ENCODE measurements at regions not wholly inside any gene's neighbourhood (a gene's known extent, or its start where the extent isn't known, plus 50 kb on each side); places are given as distances from the start of the nearest gene placed in this dataset.

GRCh38 chr11:129610545-129610944, 205.1 kb upstream of the TMEM45B start:
- H3K27ac ChIP-seq (ENCODE audit: low read length), result no peak overlapping the region
- no peaks in the 10 kb centered on the region for H3K9me3 ChIP-seq (ENCODE audit: control insufficient read depth, insufficient read depth, low read depth, low read length)
- H3K27me3 ChIP-seq (ENCODE audit: control insufficient read depth, insufficient read depth, low read length), result no peaks in the 10 kb centered on the region
- ATAC-seq (no peak), DNase-seq (ENCODE audit: low read depth, low spot score) (no peak)
- H3K4me3 ChIP-seq (ENCODE audit: low read depth in 2 of 2, low read length in 2 of 2), result no peak overlapping the region
- in situ Hi-C loops (cut with HindIII; ENCODE audit: low pct_unique_long_range_greater_than_20kb, low sequenced_read_pairs), result no loop called here
- BruUV-seq (replicated peaks), result no TSS peak
- H3K36me3 ChIP-seq (ENCODE audit: control insufficient read depth, insufficient read depth, low read length), result no peaks in the 10 kb centered on the region
- POLR2A ChIA-PET, result no interaction called here
- intact Hi-C loops (cut with micrococcal nuclease; ENCODE audit: unreplicated experiment), result no loop called here
- H3K4me1 ChIP-seq (ENCODE audit: control insufficient read depth, insufficient read depth, low read length), result peaks cover 10% of the 10 kb centered on the region
- CTCF ChIA-PET, result interaction anchor here (0.8 kb wide), 1 partner anchor 1384 kb away, joined by 3 read pairs; no protein-coding TSS in a partner anchor
- TF ChIP-seq REST (IDR thresholded peaks at IDR 0.05; ENCODE audit: insufficient read depth in 1 of 2, low read depth in 2 of 2, low read length in 1 of 2), result no peak
- TF ChIP-seq, protein P1, sequence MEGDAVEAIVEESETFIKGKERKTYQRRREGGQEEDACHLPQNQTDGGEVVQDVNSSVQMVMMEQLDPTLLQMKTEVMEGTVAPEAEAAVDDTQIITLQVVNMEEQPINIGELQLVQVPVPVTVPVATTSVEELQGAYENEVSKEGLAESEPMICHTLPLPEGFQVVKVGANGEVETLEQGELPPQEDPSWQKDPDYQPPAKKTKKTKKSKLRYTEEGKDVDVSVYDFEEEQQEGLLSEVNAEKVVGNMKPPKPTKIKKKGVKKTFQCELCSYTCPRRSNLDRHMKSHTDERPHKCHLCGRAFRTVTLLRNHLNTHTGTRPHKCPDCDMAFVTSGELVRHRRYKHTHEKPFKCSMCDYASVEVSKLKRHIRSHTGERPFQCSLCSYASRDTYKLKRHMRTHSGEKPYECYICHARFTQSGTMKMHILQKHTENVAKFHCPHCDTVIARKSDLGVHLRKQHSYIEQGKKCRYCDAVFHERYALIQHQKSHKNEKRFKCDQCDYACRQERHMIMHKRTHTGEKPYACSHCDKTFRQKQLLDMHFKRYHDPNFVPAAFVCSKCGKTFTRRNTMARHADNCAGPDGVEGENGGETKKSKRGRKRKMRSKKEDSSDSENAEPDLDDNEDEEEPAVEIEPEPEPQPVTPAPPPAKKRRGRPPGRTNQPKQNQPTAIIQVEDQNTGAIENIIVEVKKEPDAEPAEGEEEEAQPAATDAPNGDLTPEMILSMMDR (IDR thresholded peaks at IDR 0.05), result no peak
- no peak for TF ChIP-seq POLR2AphosphoS5 (IDR thresholded peaks at IDR 0.05; ENCODE audit: low read depth, low read length)
- no peak for TF ChIP-seq SIN3A (IDR thresholded peaks at IDR 0.05; ENCODE audit: borderline replicate concordance, insufficient read depth, low read depth, low read length)

DNA sequence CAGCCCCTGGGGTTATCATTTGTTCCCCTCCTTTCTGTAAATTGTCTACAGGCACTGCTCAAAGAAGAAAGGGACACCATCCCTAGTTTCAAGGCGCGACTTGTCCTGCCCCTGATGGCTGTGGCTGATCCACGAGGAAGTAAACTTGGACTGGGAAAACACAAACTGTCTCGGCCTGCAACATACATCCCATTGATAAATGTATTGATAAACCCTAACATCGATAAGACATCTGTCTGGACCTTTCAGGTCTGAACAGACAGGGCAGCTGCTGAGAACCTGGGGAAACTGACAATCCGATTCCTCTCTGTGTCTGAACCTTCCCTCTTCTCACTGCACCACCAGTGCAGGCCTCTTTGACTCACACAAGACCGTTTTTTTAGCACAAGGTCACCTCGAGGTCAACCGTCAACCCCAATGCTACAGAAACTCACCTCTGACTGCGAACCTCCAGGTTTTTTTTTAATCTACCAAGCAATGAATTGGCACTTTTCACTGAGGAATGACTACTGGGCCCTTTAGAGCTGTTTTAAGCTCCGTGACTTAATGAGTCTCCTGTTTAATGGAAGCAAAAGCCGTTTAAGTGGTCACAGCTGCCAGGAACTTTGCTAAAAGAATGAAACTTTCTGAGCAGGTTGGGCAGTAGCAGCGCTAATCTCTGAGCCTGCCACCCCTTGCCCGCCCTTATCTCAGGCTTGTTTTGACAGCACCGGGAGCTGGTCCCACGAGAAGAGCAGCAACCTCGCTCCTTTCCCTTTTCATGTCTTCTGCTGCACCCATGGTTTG, 203.8 kb upstream of the TMEM45B start:
- Histone ChIP-seq H3K36me3 (ENCODE audit: control insufficient read depth, insufficient read depth, low read length) (no peaks in the 10 kb centered on the region), H3K27ac (ENCODE audit: low read length) (no peak overlapping the region), H3K4me1 (ENCODE audit: control insufficient read depth, insufficient read depth, low read length) (peaks cover 10% of the 10 kb centered on the region), H3K27me3 (ENCODE audit: control insufficient read depth, insufficient read depth, low read length) (no peaks in the 10 kb centered on the region), H3K9me3 (ENCODE audit: control insufficient read depth, insufficient read depth, low read depth, low read length) (no peaks in the 10 kb centered on the region), H3K4me3 (ENCODE audit: low read depth in 2 of 2, low read length in 2 of 2) (no peak overlapping the region)
- DNase-seq (ENCODE audit: low read depth, low spot score), result no peak
- TF ChIP-seq REST (IDR thresholded peaks at IDR 0.05; ENCODE audit: insufficient read depth in 1 of 2, low read depth in 2 of 2, low read length in 1 of 2) (no peak), TCF7L2 (IDR thresholded peaks at IDR 0.05; ENCODE audit: low read depth, low read length) (no peak), SIN3A (IDR thresholded peaks at IDR 0.05; ENCODE audit: borderline replicate concordance, insufficient read depth, low read depth, low read length) (no peak), POLR2AphosphoS5 (IDR thresholded peaks at IDR 0.05; ENCODE audit: low read depth, low read length) (no peak)
- TF ChIP-seq, protein P1 (IDR thresholded peaks at IDR 0.05), result no peak
- in situ Hi-C loops (cut with HindIII; ENCODE audit: low pct_unique_long_range_greater_than_20kb, low sequenced_read_pairs) (no loop called here), intact Hi-C loops (cut with micrococcal nuclease; ENCODE audit: unreplicated experiment) (no loop called here)
- ATAC-seq, result no peak
- CTCF ChIA-PET, result interaction anchor here (0.5 kb wide), 1 partner anchor 34 kb away, joined by 5 read pairs; no protein-coding TSS in a partner anchor
- POLR2A ChIA-PET, result no interaction called here
- BruUV-seq (replicated peaks), result no TSS peak
